HepG2 (cell line): ENCODE measurements at regions not wholly inside any gene's neighbourhood (a gene's known extent, or its start where the extent isn't known, plus 50 kb on each side); places are given as distances from the start of the nearest gene placed in this dataset.

ENCODE experiments used
- ATAC-seq: fragments of 200-7000 bp; cut with Tn5 transposase; 3 replicates; pipeline ENCODE4 v1.9.1; 2020; ENCODE audit warnings: mild to moderate bottlenecking, moderate library complexity
- BruUV-seq: library from RNA; stranded (reverse); fragments of 400-500 nt; replicated peaks from 2 replicates; lab custom pipeline; 2021; lab: Mats Ljungman, UMichigan
- CTCF ChIA-PET: fragments of 300-600 bp; formaldehyde crosslinking; extraction: SDS; loops from one replicate; lab custom pipeline; 2021; ENCODE audit warnings: low total read pairs, inconsistent platforms, low intra/inter-chr PET ratio; lab: Yijun Ruan, JAX
- POLR2A ChIA-PET: fragments of 350-600 bp; sonication (Branson Sonifier 250); formaldehyde crosslinking; loops from one replicate; lab custom pipeline; 2020; ENCODE audit warnings: antibody characterized with exemption, inconsistent platforms; lab: Yijun Ruan, JAX
- DNase-seq: peaks from one replicate; pipeline ENCODE4 v3.0.0-alpha.2; 2015; ENCODE audit warnings: low spot score
- FAIRE-seq: peaks from 3 replicates; lab custom pipeline; 2011; peaks lifted over from hg19 to GRCh38; lab: Jason Lieb, UNC
- H2AFZ ChIP-seq: one replicate; pipeline ENCODE4 v1.6.1; 2011; ENCODE audit warnings: low read length, inconsistent platforms
- H3K27ac ChIP-seq: fragments of 300-600 bp; 3 replicates; pipeline ENCODE4 v1.8.0; 2011; ENCODE audit warnings: mixed run types, mild to moderate bottlenecking, mixed read lengths, low read length, inconsistent platforms; ENCODE audit not compliant: insufficient read depth; ENCODE audit errors: extremely low read length
- H3K27me3 ChIP-seq, 2 experiments: fragments of 200-600 bp in 1 of 2; 2 replicates in 1 of 2; 3 replicates in 1 of 2; pipeline versions ENCODE4 v1.6.0 to v1.8.0; 2011; ENCODE audit warnings: low read length in 2 of 2, mild to moderate bottlenecking in 2 of 2, moderate library complexity in 2 of 2, inconsistent platforms in 1 of 2; ENCODE audit not compliant: insufficient read depth in 2 of 2, control insufficient read depth in 1 of 2
- H3K36me3 ChIP-seq, 2 experiments: fragments of 200-600 bp in 1 of 2; replicated peaks in 1 of 2; 2 replicates in 1 of 2; 3 replicates in 1 of 2; pipeline versions ENCODE4 v1.5.1 to v1.8.0; 2011; ENCODE audit warnings: low read length in 2 of 2, inconsistent platforms in 1 of 2; ENCODE audit not compliant: insufficient read depth in 2 of 2, control insufficient read depth in 1 of 2
- H3K4me1 ChIP-seq: 2 replicates; pipeline ENCODE4 v1.5.1; 2012; ENCODE audit warnings: low read length, inconsistent platforms; ENCODE audit not compliant: insufficient read depth
- H3K4me2 ChIP-seq: 2 replicates; pipeline ENCODE4 v1.6.0; 2011; ENCODE audit warnings: low read depth, low read length, inconsistent platforms
- H3K4me3 ChIP-seq, 3 experiments: fragments of 200-600 bp in 1 of 3; sonication (generic), shearing (Covaris generic) in 1 of 3; replicated peaks in 1 of 3; 2 replicates each; pipeline ENCODE4 v1.5.1; 2011 to 2016; ENCODE audit warnings: low read length in 3 of 3, inconsistent platforms in 2 of 3, low read depth in 2 of 3, mild to moderate bottlenecking in 2 of 3, control low read depth in 1 of 3, mixed read lengths in 1 of 3; ENCODE audit not compliant: insufficient read depth in 1 of 3
- H3K79me2 ChIP-seq: one replicate; pipeline ENCODE4 v1.6.1; 2011; ENCODE audit warnings: low read length, inconsistent platforms; ENCODE audit not compliant: insufficient read depth
- H3K9ac ChIP-seq: 2 replicates; pipeline ENCODE4 v1.6.0; 2011; ENCODE audit warnings: mild to moderate bottlenecking, low read depth, low read length, inconsistent platforms; ENCODE audit not compliant: insufficient read depth
- H3K9me3 ChIP-seq: 2 replicates; pipeline ENCODE4 v1.5.1; 2012; ENCODE audit warnings: mild to moderate bottlenecking, low read length
- H4K20me1 ChIP-seq: 2 replicates; pipeline ENCODE4 v1.6.0; 2011; ENCODE audit warnings: inconsistent platforms, mild to moderate bottlenecking, low read length, moderate library complexity; ENCODE audit not compliant: insufficient read depth
- CEBPB ChIP-seq: IDR thresholded peaks from 2 replicates; pipeline ENCODE4 v1.6.1; 2011; ENCODE audit warnings: low read depth, low read length, improper control_type of control experiment, borderline replicate concordance
- CREM ChIP-seq, 2 experiments: sonication (generic) in 1 of 2; formaldehyde crosslinking in 1 of 2; IDR thresholded peaks; 2 replicates each; pipeline versions ENCODE4 v1.4.0 to v1.6.1; 2016 to 2020; ENCODE audit warnings: antibody characterized with exemption in 1 of 2, mild to moderate bottlenecking in 1 of 2, missing genetic modification reagents in 1 of 2
- CTCF ChIP-seq: sonication (generic); formaldehyde crosslinking; IDR thresholded peaks from 2 replicates; pipeline ENCODE4 v1.5.0; 2020; ENCODE audit warnings: mild to moderate bottlenecking, missing genetic modification reagents, moderate library complexity
- GATAD2A ChIP-seq: IDR thresholded peaks from 2 replicates; pipeline ENCODE4 v1.6.1; 2016
- HNF4G ChIP-seq, 2 experiments: sonication (generic) in 1 of 2; formaldehyde crosslinking in 1 of 2; IDR thresholded peaks; 2 replicates each; pipeline versions ENCODE4 v1.4.0 to v1.6.1; 2011 to 2020; ENCODE audit warnings: borderline replicate concordance in 2 of 2, low read depth in 2 of 2, mild to moderate bottlenecking in 2 of 2, low read length in 1 of 2, missing genetic modification reagents in 1 of 2, moderate library complexity in 1 of 2
- JUNB ChIP-seq: sonication (generic); formaldehyde crosslinking; IDR thresholded peaks from 2 replicates; pipeline ENCODE4 v1.8.0; 2022; ENCODE audit warnings: missing genetic modification reagents, mild to moderate bottlenecking, borderline replicate concordance
- MAF1 ChIP-seq: sonication (generic); formaldehyde crosslinking; IDR thresholded peaks from 2 replicates; pipeline ENCODE4 v1.5.0; 2020; ENCODE audit warnings: missing genetic modification reagents, borderline replicate concordance
- MXD1 ChIP-seq: sonication (generic); formaldehyde crosslinking; IDR thresholded peaks from 2 replicates; pipeline ENCODE4 v1.4.0; 2020; ENCODE audit warnings: mild to moderate bottlenecking, missing genetic modification reagents
- MYC ChIP-seq: sonication (generic); formaldehyde crosslinking; IDR thresholded peaks from 2 replicates; pipeline ENCODE4 v1.9.0; 2021; ENCODE audit warnings: missing genetic modification reagents, borderline replicate concordance
- SMC3 ChIP-seq: IDR thresholded peaks from 2 replicates; pipeline ENCODE4 v1.6.1; 2011; ENCODE audit warnings: low read length, improper control_type of control experiment
- SOX13 ChIP-seq, 3 experiments: fragments of 450-650 bp in 1 of 3; sonication (generic) in 1 of 3; formaldehyde crosslinking in 1 of 3; IDR thresholded peaks in 2 of 3; conservative IDR thresholded peaks in 1 of 3; 2 replicates each; pipeline versions ENCODE4 v1.5.0 to v1.6.1; 2016 to 2020; ENCODE audit warnings: antibody characterized with exemption in 1 of 3, mild to moderate bottlenecking in 1 of 3, missing compliant biosample characterization in 1 of 3, missing genetic modification reagents in 1 of 3, moderate library complexity in 1 of 3
- SOX6 ChIP-seq, 2 experiments: fragments of 450-650 bp in 1 of 2; sonication (generic) in 1 of 2; formaldehyde crosslinking in 1 of 2; IDR thresholded peaks; 2 replicates each; pipeline versions ENCODE4 v1.4.0 to v1.6.1; 2017 to 2020; ENCODE audit warnings: antibody characterized with exemption in 1 of 2, mild to moderate bottlenecking in 1 of 2, missing genetic modification reagents in 1 of 2
- STAG1 ChIP-seq: sonication (generic); formaldehyde crosslinking; IDR thresholded peaks from 2 replicates; pipeline ENCODE4 v1.4.0; 2020; ENCODE audit warnings: missing genetic modification reagents
- ZNF605 ChIP-seq: sonication (generic); formaldehyde crosslinking; IDR thresholded peaks from 2 replicates; pipeline ENCODE4 v1.8.0; 2022; ENCODE audit warnings: mild to moderate bottlenecking, missing genetic modification reagents
- WGBS: methylation state at CpG from one replicate; pipeline ENCODE4 v1.1.6; 2017; ENCODE audit warnings: low lambda C conversion rate; 5-methylcytosine and 5-hydroxymethylcytosine counted together
- in situ Hi-C: cut with HindIII; loops from 2 replicates; pipeline ENCODE4 v1.10.0; 2017; ENCODE audit warnings: low pct_unique_long_range_greater_than_20kb; ENCODE audit not compliant: extremely low pct_ligation_motif_present
- intact Hi-C: fragments of 100-400 bp; cut with micrococcal nuclease; formaldehyde crosslinking; loops from one replicate; pipeline ENCODE4 v1.10.0; 2022; ENCODE audit not compliant: unreplicated experiment

GRCh38 chrX:7996414-7996813 lies 69.2 kb upstream of the PNPLA4 start:
- Histone ChIP-seq H4K20me1 (no peaks in the 10 kb centered on the region), H3K4me1 (no peaks in the 10 kb centered on the region), H3K27ac (no peak overlapping the region), H3K4me2 (no peak overlapping the region), H3K4me3 (no peak overlapping the region), H3K9ac (no peak overlapping the region), H2AFZ (no peak overlapping the region), H3K27me3 (no peaks in the 10 kb centered on the region), H3K79me2 (no peaks in the 10 kb centered on the region), H3K9me3 (no peaks in the 10 kb centered on the region), H3K36me3 (no peaks in the 10 kb centered on the region)
- in situ Hi-C loops (loop anchor here (5.0 kb wide), 1 partner anchor 741 kb away; no protein-coding TSS in a partner anchor), intact Hi-C loops (loop anchor here (1.0 to 2.0 kb wide), 2 partner anchors 742 to 818 kb away; no protein-coding TSS in a partner anchor)
- peak; percentile 88 for FAIRE-seq
- no TSS peak for BruUV-seq
- CTCF ChIA-PET, result interaction anchor here (1.2 to 1.3 kb wide), 2 partner anchors 742 to 819 kb away, joined by 6 to 7 read pairs; no protein-coding TSS in a partner anchor
- TF ChIP-seq SMC3 (peak; percentile 22; the same call in 1 of the 2 replicates), CTCF (CRISPR knock-in tag) (peak; percentile 55), STAG1 (CRISPR knock-in tag) (peak; percentile 54), MAF1 (no peak)
- ATAC-seq, result 0 out of 3 replicates have a peak, but pooled peaks have one; percentile 31
- peak; percentile 28 for DNase-seq
- POLR2A ChIA-PET, result no interaction called here
- 25% methylated on average over 2 of the region's 2 CpGs for WGBS

- no peaks in the 10 kb centered on the region for H3K79me2 ChIP-seq
- no peaks in the 10 kb centered on the region for H4K20me1 ChIP-seq
- intact Hi-C loops, result no loop called here
- H3K9me3 ChIP-seq, result no peaks in the 10 kb centered on the region
- H3K4me2 ChIP-seq, result no peak overlapping the region
- no peaks in the 10 kb centered on the region for H3K36me3 ChIP-seq
- ChIA-PET CTCF (no interaction called here), POLR2A (no interaction called here)
- H3K9ac ChIP-seq, result no peak overlapping the region
- H3K4me1 ChIP-seq, result peaks cover 4% of the 10 kb centered on the region; the same call in 1 of the 2 replicates
- in situ Hi-C loops, result no loop called here
- DNase-seq, result peak; percentile 6
- FAIRE-seq, result no peak
- no peak overlapping the region for H2AFZ ChIP-seq
- BruUV-seq, result no TSS peak
- no peak overlapping the region for H3K27ac ChIP-seq
- H3K4me3 ChIP-seq, result no peak overlapping the region
- WGBS, result 55% methylated on average over 4 of the region's 4 CpGs
- no peaks in the 10 kb centered on the region for H3K27me3 ChIP-seq
- peak; percentile 51; the same call in 1 of the 3 replicates for ATAC-seq
- TF ChIP-seq CEBPB, result peak; percentile 75
- TF ChIP-seq HNF4G (IDR thresholded peaks at IDR 0.05; ENCODE audit: borderline replicate concordance, low read depth, low read length), result no peak
- TF ChIP-seq HNF4G (CRISPR knock-in tag; IDR thresholded peaks at IDR 0.05; ENCODE audit: borderline replicate concordance, low read depth), result no peak
- TF ChIP-seq CREM (IDR thresholded peaks at IDR 0.05), result no peak
- no peak for TF ChIP-seq CREM (CRISPR knock-in tag; IDR thresholded peaks at IDR 0.05)
- peak; percentile 39; the same call in 1 of the 2 replicates for TF ChIP-seq GATAD2A (CRISPR knock-in tag)
- no peak for TF ChIP-seq ZNF605 (CRISPR knock-in tag)
- no peak for TF ChIP-seq MXD1 (CRISPR knock-in tag)
- no peak for TF ChIP-seq SOX13 (IDR thresholded peaks at IDR 0.05)
- peak in 1 of 2 experiments; percentile 27; a peak in 2 of 4 replicates for TF ChIP-seq SOX13 (CRISPR knock-in tag; conservative IDR thresholded peaks at IDR 0.05 in 1 of 2, IDR thresholded peaks at IDR 0.05 in 1 of 2)
- TF ChIP-seq JUNB (CRISPR knock-in tag), result no peak
- TF ChIP-seq MYC (CRISPR knock-in tag), result no peak
- no peak for TF ChIP-seq SOX6 (IDR thresholded peaks at IDR 0.05)
- peak; percentile 31; the same call in 1 of the 2 replicates for TF ChIP-seq SOX6 (CRISPR knock-in tag; IDR thresholded peaks at IDR 0.05)
These were observed 66.7 kb upstream of the PNPLA4 start for GRCh38 chrX:7993873-7994272.
